Liver (tissue), 8 donors: ENCODE measurements at regions not wholly inside any gene's neighbourhood (a gene's known extent, or its start where the extent isn't known, plus 50 kb on each side); places are given as distances from the start of the nearest gene placed in this dataset.

Experiments
- DNase-seq: peaks from one replicate; pipeline ENCODE4 v3.0.0-alpha.2; 2017; ENCODE audit warnings: low spot score
- H3K27ac ChIP-seq, 2 donors: one replicate each; pipeline ENCODE4 v1.7.0; 2013; ENCODE audit warnings: inconsistent platforms in 2 of 2, low read length in 2 of 2, control low read depth in 1 of 2, low read depth in 1 of 2, mild to moderate bottlenecking in 1 of 2
- H3K27me3 ChIP-seq, 4 donors: one replicate each; pipeline versions ENCODE4 v1.6.1 to v1.7.0; 2013; ENCODE audit warnings: low read length in 3 of 4, inconsistent platforms in 1 of 4, mild to moderate bottlenecking in 1 of 4, moderate library complexity in 1 of 4; ENCODE audit not compliant: control insufficient read depth in 4 of 4, insufficient read depth in 4 of 4
- H3K36me3 ChIP-seq, 4 donors: one replicate each; pipeline versions ENCODE4 v1.6.1 to v1.7.0; 2013; ENCODE audit warnings: low read length in 3 of 4, mild to moderate bottlenecking in 3 of 4, low read depth in 1 of 4, moderate library complexity in 1 of 4; ENCODE audit not compliant: control insufficient read depth in 4 of 4, insufficient read depth in 3 of 4
- H3K4me1 ChIP-seq, 4 donors: one replicate each; pipeline versions ENCODE4 v1.6.1 to v1.7.0; 2013; ENCODE audit warnings: low read length in 3 of 4, mild to moderate bottlenecking in 3 of 4, moderate library complexity in 1 of 4; ENCODE audit not compliant: control insufficient read depth in 4 of 4, insufficient read depth in 4 of 4
- H3K4me3 ChIP-seq, 3 donors: one replicate each; pipeline versions ENCODE4 v1.6.1 to v1.7.0; 2013; ENCODE audit warnings: low read length in 3 of 3, control low read depth in 1 of 3, low read depth in 1 of 3, mild to moderate bottlenecking in 1 of 3
- H3K9ac ChIP-seq, 2 donors: one replicate each; pipeline ENCODE4 v1.7.0; 2013; ENCODE audit warnings: low read length in 2 of 2, mild to moderate bottlenecking in 2 of 2, moderate library complexity in 2 of 2, control low read depth in 1 of 2, low read depth in 1 of 2
- H3K9me3 ChIP-seq, 4 donors: one replicate each; pipeline versions ENCODE4 v1.6.1 to v1.7.0; 2013; ENCODE audit warnings: low read length in 3 of 4; ENCODE audit not compliant: control insufficient read depth in 4 of 4
- EGR1 ChIP-seq, 2 donors: IDR thresholded peaks; 2 replicates each; pipeline ENCODE4 v1.6.1; 2016 to 2018; ENCODE audit warnings: antibody characterized with exemption in 2 of 2, low read depth in 2 of 2
- FOXA1 ChIP-seq: IDR thresholded peaks from 2 replicates; pipeline ENCODE4 v1.6.1; 2016; ENCODE audit warnings: antibody characterized with exemption
- FOXA2 ChIP-seq: IDR thresholded peaks from 2 replicates; pipeline ENCODE4 v1.6.1; 2016; ENCODE audit warnings: antibody characterized with exemption
- HNF4A ChIP-seq, 2 donors: conservative IDR thresholded peaks; 2 replicates each; pipeline ENCODE4 v1.6.1; 2016; ENCODE audit warnings: antibody characterized with exemption in 2 of 2, mild to moderate bottlenecking in 2 of 2
- HNF4G ChIP-seq: IDR thresholded peaks from 2 replicates; pipeline ENCODE4 v1.6.1; 2016; ENCODE audit warnings: antibody characterized with exemption
- JUND ChIP-seq, 2 donors: IDR thresholded peaks; 2 replicates each; pipeline ENCODE4 v1.6.1; 2016; ENCODE audit warnings: antibody characterized with exemption in 2 of 2
- NR2F2 ChIP-seq: IDR thresholded peaks from 2 replicates; pipeline ENCODE4 v1.6.1; 2016; ENCODE audit warnings: antibody characterized with exemption
- RAD21 ChIP-seq, 2 donors: IDR thresholded peaks; 2 replicates each; pipeline ENCODE4 v1.6.1; 2016; ENCODE audit warnings: antibody characterized with exemption in 2 of 2, mild to moderate bottlenecking in 2 of 2
- RXRA ChIP-seq, 2 donors: IDR thresholded peaks; 2 replicates each; pipeline ENCODE4 v1.6.1; 2017 to 2018; ENCODE audit warnings: antibody characterized with exemption in 2 of 2, mild to moderate bottlenecking in 1 of 2
- SP1 ChIP-seq: IDR thresholded peaks from 2 replicates; pipeline ENCODE4 v1.6.1; 2018; ENCODE audit warnings: antibody characterized with exemption, mild to moderate bottlenecking
- TAF1 ChIP-seq: conservative IDR thresholded peaks from 2 replicates; pipeline ENCODE4 v1.6.1; 2016; ENCODE audit warnings: antibody characterized with exemption, mild to moderate bottlenecking
- YY1 ChIP-seq: IDR thresholded peaks from 2 replicates; pipeline ENCODE4 v1.6.1; 2016; ENCODE audit warnings: antibody characterized with exemption, mild to moderate bottlenecking
- WGBS: extraction: QIAGEN DNeasy Blood & Tissue Kit; methylation state at CpG from one replicate; pipeline ENCODE4 v1.1.7; 2013; 5-methylcytosine and 5-hydroxymethylcytosine counted together
- TF ChIP-seq, protein P1 (sequence below): IDR thresholded peaks from 2 replicates; pipeline ENCODE4 v1.6.1; 2016; ENCODE audit warnings: antibody characterized with exemption
- TF ChIP-seq, protein P2 (sequence below): IDR thresholded peaks from 2 replicates; pipeline ENCODE4 v1.6.1; 2016; ENCODE audit warnings: antibody characterized with exemption
- TF ChIP-seq, protein P3 (sequence below): fragments of 150-350 bp; IDR thresholded peaks from 2 replicates; pipeline ENCODE4 v1.5.1; 2017; ENCODE audit warnings: improper control_type of control experiment, low read depth, low read length; ENCODE audit not compliant: missing input control
- TF ChIP-seq, protein P4 (sequence below): IDR thresholded peaks from 2 replicates; pipeline ENCODE4 v1.6.1; 2016; ENCODE audit warnings: antibody characterized with exemption
- donor health status: healthy.
- donor health status: healthy.
- donor health status: healthy.
- donor health status: healthy.
- donor health status: healthy.

DNA sequence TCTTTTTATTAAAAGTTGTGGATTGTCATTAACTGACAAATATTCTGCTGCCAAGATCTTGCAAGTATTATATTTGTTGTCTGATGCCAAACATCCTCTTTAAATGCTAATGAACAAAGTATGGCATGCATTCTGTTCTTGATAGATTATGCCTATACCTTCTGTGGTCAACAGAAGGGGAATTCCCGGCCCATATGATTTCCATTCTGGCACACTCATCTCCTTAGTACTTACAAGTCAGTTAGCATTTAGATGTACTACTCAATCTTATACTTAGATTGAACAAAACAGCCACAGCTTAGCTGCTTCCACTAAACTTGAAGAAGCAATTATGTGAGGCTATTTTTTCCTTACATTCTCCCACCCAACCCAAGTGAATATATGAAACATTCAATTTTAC lies 246.1 kb upstream of the DACH1 start:
- TF ChIP-seq RAD21 (IDR thresholded peaks at IDR 0.05) (no peak), FOXA1 (no peak), YY1 (no peak), SP1 (no peak), NR2F2 (no peak), EGR1 (IDR thresholded peaks at IDR 0.05; ENCODE audit: low read depth in 2 of 2) (no peak), JUND (IDR thresholded peaks at IDR 0.05) (no peak), FOXA2 (no peak), RXRA (IDR thresholded peaks at IDR 0.05) (no peak), HNF4A (conservative IDR thresholded peaks at IDR 0.05) (no peak)
- TF ChIP-seq, protein P1, sequence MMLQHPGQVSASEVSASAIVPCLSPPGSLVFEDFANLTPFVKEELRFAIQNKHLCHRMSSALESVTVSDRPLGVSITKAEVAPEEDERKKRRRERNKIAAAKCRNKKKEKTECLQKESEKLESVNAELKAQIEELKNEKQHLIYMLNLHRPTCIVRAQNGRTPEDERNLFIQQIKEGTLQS = no peak
- TF ChIP-seq, protein P2, sequence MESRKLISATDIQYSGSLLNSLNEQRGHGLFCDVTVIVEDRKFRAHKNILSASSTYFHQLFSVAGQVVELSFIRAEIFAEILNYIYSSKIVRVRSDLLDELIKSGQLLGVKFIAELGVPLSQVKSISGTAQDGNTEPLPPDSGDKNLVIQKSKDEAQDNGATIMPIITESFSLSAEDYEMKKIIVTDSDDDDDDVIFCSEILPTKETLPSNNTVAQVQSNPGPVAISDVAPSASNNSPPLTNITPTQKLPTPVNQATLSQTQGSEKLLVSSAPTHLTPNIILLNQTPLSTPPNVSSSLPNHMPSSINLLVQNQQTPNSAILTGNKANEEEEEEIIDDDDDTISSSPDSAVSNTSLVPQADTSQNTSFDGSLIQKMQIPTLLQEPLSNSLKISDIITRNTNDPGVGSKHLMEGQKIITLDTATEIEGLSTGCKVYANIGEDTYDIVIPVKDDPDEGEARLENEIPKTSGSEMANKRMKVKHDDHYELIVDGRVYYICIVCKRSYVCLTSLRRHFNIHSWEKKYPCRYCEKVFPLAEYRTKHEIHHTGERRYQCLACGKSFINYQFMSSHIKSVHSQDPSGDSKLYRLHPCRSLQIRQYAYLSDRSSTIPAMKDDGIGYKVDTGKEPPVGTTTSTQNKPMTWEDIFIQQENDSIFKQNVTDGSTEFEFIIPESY = no peak
- Histone ChIP-seq H3K9me3 (no peaks in the 10 kb centered on the region), H3K27me3 (no peaks in the 10 kb centered on the region), H3K4me3 (no peak overlapping the region), H3K9ac (no peak overlapping the region), H3K4me1 (no peaks in the 10 kb centered on the region), H3K27ac (no peak overlapping the region), H3K36me3 (no peaks in the 10 kb centered on the region)
- 81% methylated on average over 1 of the region's 1 CpG for WGBS
- no peak for DNase-seq

DNA sequence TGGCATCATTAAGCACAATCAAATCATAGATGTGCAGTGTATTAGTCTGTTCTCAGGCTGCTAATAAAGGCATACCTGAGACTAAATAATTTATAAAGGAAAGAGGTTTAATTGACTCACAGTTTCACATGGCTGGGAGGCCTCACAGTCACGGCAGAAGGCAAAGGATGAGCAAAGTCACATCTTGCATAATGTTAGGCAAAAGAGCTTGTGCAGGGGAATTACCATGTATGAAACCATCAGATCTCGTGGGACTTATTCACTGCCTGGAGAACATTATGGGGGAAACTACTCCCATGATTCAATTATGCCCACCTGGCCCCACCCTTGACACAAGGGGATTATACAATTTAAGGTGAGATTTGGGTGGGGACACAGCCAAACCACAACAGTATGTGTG lies 245.2 kb upstream of the DACH1 start:
- Histone ChIP-seq H3K9me3 (no peaks in the 10 kb centered on the region), H3K4me1 (no peaks in the 10 kb centered on the region), H3K36me3 (no peaks in the 10 kb centered on the region), H3K27ac (no peak overlapping the region), H3K4me3 (no peak overlapping the region), H3K9ac (no peak overlapping the region), H3K27me3 (no peaks in the 10 kb centered on the region)
- TF ChIP-seq RXRA (IDR thresholded peaks at IDR 0.05) = no peak
- TF ChIP-seq, protein P3, sequence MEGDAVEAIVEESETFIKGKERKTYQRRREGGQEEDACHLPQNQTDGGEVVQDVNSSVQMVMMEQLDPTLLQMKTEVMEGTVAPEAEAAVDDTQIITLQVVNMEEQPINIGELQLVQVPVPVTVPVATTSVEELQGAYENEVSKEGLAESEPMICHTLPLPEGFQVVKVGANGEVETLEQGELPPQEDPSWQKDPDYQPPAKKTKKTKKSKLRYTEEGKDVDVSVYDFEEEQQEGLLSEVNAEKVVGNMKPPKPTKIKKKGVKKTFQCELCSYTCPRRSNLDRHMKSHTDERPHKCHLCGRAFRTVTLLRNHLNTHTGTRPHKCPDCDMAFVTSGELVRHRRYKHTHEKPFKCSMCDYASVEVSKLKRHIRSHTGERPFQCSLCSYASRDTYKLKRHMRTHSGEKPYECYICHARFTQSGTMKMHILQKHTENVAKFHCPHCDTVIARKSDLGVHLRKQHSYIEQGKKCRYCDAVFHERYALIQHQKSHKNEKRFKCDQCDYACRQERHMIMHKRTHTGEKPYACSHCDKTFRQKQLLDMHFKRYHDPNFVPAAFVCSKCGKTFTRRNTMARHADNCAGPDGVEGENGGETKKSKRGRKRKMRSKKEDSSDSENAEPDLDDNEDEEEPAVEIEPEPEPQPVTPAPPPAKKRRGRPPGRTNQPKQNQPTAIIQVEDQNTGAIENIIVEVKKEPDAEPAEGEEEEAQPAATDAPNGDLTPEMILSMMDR = no peak
- DNase-seq = no peak
- WGBS = 80% methylated on average over 2 of the region's 2 CpGs

DNA sequence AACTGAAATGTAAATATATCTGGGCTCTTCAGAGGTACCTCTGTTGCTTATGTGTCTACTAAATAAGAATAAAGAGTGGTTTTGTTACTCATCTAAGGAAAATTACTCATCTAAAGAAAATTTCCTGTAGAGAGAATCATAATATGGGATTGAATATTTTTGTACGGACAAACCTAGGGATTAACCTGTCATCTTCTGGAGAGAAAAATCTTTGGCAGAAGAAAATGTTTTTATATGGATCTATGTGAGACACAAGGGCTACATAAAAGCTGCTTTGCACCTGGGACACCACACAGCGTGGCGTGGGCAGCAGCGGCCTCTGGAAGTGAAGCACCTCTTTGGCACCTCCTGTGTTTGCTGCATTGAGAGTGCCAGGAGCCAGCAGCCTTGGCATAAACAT lies 242.9 kb upstream of the DACH1 start:
- no peak for DNase-seq
- 86% methylated on average over 4 of the region's 4 CpGs for WGBS
- Histone ChIP-seq H3K9ac (no peak overlapping the region), H3K36me3 (no peaks in the 10 kb centered on the region), H3K4me3 (no peak overlapping the region), H3K27me3 (no peaks in the 10 kb centered on the region), H3K9me3 (no peaks in the 10 kb centered on the region), H3K27ac (no peak overlapping the region), H3K4me1 (no peaks in the 10 kb centered on the region)
- TF ChIP-seq TAF1 (no peak), YY1 (no peak), FOXA1 (no peak), HNF4G (no peak)
- TF ChIP-seq, protein P4, sequence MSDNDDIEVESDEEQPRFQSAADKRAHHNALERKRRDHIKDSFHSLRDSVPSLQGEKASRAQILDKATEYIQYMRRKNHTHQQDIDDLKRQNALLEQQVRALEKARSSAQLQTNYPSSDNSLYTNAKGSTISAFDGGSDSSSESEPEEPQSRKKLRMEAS = no peak
- TF ChIP-seq, protein P1 = no peak
- TF ChIP-seq, protein P2 = no peak
